ENCODE measurements at regions not wholly inside any gene's neighbourhood (a gene's known extent, or its start where the extent isn't known, plus 50 kb on each side); places are given as distances from the start of the nearest gene placed in this dataset.
"Not testable (repeated sequence)": the region's sequence is repeated elsewhere in the genome, so short reads cannot be mapped to it uniquely, and the experiment has no call there.

DNA sequence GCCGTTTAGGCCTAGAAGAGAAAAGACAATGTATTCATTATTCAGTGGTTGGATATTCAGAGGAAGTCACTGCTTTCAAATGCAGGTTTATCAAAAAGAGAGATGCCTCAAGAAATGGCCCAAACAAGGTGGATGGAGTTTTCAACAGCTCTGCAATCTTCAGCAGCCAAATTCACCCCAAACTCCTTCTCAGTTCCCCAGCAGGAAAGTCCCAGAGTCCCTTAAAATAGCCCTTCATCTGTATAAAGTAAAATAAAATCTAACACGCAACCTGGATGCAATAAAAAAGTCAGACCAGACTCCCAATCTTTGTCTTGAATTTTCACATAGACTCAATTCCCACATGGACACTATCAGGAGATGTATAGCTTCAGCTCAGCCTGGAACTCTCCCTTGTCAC is 101.6 kb upstream of the SPATA12 start:
- intact Hi-C loops (cut with micrococcal nuclease), result no loop called here

GRCh38 chr3:56957522-56957921 is 102.9 kb upstream of the SPATA12 start:
- intact Hi-C loops (cut with micrococcal nuclease), result no loop called here

GRCh38 chr3:56956906-56957305 is 103.6 kb upstream of the SPATA12 start:
- intact Hi-C loops (cut with micrococcal nuclease), result no loop called here

GRCh38 chr3:56955492-56956111 is 104.9 kb upstream of the SPATA12 start:
- intact Hi-C loops (cut with micrococcal nuclease), result no loop called here

DNA sequence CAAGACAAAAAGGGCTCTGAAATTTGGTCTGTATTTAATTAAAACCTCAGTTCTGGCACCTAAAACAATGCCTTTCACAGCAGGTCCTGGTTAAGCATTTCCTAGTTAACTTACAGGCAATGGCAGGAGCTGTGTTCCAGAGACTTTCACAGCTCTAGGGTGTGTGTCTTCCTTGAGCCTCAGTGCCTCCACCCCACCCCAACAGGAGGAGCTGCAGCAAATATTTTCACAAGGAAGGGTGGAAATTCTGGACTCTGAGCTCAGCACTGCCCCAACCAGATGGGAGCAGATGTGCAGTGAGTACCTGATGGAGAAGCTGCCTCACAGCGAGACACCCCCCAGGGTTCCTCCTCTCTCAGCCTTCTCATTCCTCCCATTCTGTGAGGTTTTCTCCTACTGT is 106.3 kb upstream of the SPATA12 start:
- intact Hi-C loops (cut with micrococcal nuclease), result no loop called here

- intact Hi-C loops (cut with micrococcal nuclease), result no loop called here
These were observed 107.6 kb upstream of the SPATA12 start for GRCh38 chr3:56952846-56953245.

DNA sequence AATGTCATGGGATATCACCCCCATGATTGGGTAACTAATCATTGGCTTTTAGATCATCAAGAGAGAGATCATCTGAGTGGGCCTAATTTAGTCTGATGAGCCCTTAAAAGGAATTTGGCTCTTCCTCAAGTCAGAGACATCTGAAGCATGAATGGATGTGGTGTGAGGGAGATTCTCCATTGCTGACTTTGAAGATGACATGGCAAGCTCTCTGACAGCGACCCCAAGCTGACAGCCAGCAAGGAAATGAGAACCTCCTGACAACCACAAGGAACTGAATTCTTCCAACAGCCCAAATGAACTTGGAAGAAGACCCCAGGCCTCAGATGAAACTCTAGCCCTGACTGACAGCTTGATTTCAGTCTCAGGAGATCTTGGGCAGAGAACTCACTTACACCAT is 108.4 kb upstream of the SPATA12 start:
- intact Hi-C loops (cut with micrococcal nuclease), result no loop called here

GRCh38 chr3:56951366-56951765 is 109.1 kb upstream of the SPATA12 start:
- intact Hi-C loops (cut with micrococcal nuclease), result no loop called here

DNA sequence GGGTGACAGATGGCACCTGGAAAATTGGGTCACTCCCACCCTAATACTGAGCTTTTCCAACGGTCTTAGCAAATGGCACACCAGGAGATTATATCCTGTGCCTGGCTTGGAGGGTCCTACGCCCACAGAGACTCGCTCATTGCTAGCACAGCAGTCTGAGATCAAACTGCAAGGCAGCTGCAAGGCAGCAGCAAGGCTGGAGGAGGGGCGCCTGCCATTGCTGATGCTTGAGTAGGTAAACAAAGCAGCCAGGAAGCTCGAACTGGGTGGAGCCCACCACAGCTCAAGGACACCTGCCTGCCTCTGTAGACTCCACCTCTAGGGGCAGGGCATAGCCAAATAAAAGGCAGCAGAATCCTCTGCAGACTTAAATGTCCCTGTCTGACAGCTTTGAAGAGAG is 115.1 kb upstream of the SPATA12 start:
- intact Hi-C loops (cut with micrococcal nuclease), result not testable (repeated sequence)

GRCh38 chr3:56942523-56942922 is 117.9 kb upstream of the SPATA12 start:
- intact Hi-C loops (cut with micrococcal nuclease), result loop anchor here (2.0 kb wide), 1 partner anchor 20 kb away; no protein-coding TSS in a partner anchor

GRCh38 chr3:56940976-56941375 is 119.5 kb upstream of the SPATA12 start:
- intact Hi-C loops (cut with micrococcal nuclease), result no loop called here

GRCh38 chr3:56940321-56940720 is 120.1 kb upstream of the SPATA12 start:
- intact Hi-C loops (cut with micrococcal nuclease), result no loop called here

DNA sequence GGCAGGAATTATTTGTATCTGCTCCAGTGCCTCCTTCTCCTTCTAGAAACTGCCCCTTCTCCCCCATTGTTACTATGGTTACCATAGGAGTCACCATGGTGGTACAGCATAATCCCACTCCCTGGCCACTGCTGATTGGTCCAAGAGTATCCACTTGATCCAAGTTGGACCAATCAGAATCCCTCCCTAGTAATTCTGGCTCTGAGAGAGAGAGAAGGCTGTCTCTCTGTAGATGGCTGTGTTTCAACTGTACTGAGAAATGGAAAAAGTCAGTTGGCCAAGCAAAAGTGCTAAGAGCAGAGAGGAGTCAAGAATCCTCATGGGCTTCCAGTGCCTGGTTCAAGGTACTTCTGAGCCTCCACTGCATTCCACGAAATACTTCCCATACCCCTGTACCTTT is 120.6 kb upstream of the SPATA12 start:
- intact Hi-C loops (cut with micrococcal nuclease), result no loop called here

DNA sequence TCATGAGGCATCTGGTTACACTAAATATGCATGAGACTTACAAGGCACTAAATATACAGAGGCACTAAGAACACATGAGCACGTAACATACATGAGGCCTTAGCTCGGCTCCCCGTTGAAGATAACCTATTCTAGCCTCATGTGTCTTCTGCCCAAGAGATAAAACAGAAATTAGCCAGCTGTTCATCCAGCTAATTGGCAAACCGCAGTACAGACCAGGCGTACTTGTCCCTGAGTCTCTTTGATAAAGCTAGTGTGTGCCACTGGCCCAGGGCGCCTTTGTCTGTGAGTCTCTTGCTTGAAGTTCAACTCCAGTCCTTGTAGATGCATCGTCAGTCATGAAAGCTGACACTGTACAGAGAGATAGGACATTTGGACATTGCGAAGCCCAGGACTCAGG is 121.9 kb upstream of the SPATA12 start:
- intact Hi-C loops (cut with micrococcal nuclease), result no loop called here

GRCh38 chr3:56937580-56937979 is 122.9 kb upstream of the SPATA12 start:
- intact Hi-C loops (cut with micrococcal nuclease), result no loop called here

DNA sequence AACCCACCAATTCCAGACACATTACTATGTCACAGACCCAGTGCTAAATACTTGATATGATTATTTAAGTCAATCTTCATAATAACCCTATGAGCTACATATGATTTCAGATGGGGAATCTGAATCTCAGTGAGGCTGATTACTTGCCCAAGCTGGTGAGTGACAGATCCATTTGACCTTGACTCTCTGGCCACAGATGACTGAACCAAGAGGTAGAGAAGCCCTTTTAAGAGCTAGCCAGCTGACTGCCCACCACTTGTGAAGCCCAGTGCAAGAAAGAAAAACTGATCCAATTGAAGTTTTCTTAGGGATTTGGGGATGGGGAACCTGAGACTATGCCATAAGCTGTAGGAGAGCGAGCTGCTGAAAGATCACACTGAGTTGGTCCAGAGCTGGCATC is 124.7 kb upstream of the SPATA12 start:
- intact Hi-C loops (cut with micrococcal nuclease), result no loop called here

- intact Hi-C loops (cut with micrococcal nuclease), result not testable (repeated sequence)
These were observed 126.0 kb upstream of the SPATA12 start for GRCh38 chr3:56934481-56934880.

DNA sequence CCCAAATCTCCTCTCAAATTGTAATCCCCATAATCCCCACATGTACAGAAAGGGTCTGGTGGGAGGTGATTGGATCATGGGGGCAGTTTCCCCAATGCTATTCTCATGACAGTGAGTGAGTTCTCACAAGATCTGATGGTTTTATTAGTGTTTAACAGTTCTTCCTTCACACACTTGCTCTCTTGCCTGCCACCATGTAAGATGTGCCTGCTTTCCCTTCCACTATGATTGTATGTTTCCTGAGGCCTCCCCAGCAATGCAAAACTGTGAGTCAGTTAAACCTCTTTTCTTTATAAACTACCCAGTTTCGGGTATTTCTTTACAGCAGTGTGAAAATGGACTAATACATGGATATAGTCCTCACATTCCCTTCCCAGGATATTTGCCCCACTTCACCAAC is 126.7 kb upstream of the SPATA12 start:
- intact Hi-C loops (cut with micrococcal nuclease), result no loop called here

- intact Hi-C loops (cut with micrococcal nuclease), result no loop called here
These were observed 127.6 kb upstream of the SPATA12 start for GRCh38 chr3:56932866-56933265.

GRCh38 chr3:56931836-56932235 is 128.6 kb upstream of the SPATA12 start:
- intact Hi-C loops (cut with micrococcal nuclease), result no loop called here

GRCh38 chr3:56930706-56931105 is 129.0 kb upstream of the ARHGEF3 start:
- intact Hi-C loops (cut with micrococcal nuclease), result no loop called here

DNA sequence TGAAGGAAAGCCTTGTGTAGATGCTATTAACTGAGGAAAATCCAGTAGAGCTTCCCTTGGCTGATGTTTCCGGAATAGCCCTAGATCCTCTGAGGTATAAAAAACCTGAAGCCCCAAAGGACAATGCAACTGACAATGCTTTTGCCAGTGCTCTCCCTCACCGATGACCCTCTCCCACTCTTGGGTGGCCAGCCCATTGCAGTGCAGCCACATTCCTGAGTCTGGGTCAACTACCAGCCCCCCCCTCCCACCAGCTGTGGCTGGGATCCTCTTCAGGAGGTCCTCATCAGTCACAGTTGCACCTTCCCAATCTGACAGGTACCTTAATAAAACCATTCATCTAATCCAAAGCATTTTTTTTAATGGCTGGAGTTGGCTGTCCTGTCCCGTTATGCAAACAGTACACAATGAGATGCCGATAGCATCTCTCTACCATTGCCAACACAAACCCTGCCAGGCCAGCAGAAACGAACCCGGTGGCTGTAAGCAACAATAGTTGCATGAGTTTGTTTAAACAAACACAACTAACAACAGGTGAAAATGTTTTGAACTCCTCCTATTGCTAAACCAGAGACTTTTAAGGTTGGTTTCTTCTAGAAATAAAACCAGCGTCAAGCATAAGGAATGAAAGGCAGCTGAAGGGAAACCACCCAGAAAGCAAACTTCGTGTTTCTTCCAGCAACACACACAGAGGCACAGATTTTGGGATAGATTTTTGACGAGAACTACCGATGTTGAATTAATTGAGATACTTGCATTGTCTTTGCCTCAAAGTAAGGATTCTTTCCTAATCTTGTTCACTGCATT is 128.3 kb upstream of the ARHGEF3 start:
- intact Hi-C loops (cut with micrococcal nuclease), result no loop called here

Data from T-helper 2 cell treated with Interferon-gamma antibody and Interleukin-4, amounts not matched to agents 100 ng/mL and 5 ng/mL, for 36 hours (primary cell).